ENCODE measurements at regions not wholly inside any gene's neighbourhood (a gene's known extent, or its start where the extent isn't known, plus 50 kb on each side); places are given as distances from the start of the nearest gene placed in this dataset.
"Not testable (repeated sequence)": the region's sequence is repeated elsewhere in the genome, so short reads cannot be mapped to it uniquely, and the experiment has no call there.

GRCh38 chr6:3919130-3919628 lies 70.0 kb downstream of the FAM50B start:
- intact Hi-C loops (cut with DNase I): no loop called here
- DNase-seq (ENCODE audit: low spot score): no peak

- no peak for DNase-seq (ENCODE audit: low spot score)
- intact Hi-C loops (cut with DNase I): no loop called here
Measured at GRCh38 chr6:3919849-3920248, 70.7 kb downstream of the FAM50B start.

GRCh38 chr6:3920321-3920720 lies 71.1 kb downstream of the FAM50B start:
- DNase-seq (ENCODE audit: low spot score): no peak
- intact Hi-C loops (cut with DNase I): no loop called here

GRCh38 chr6:3921663-3922062 lies 72.5 kb downstream of the FAM50B start:
- no peak for DNase-seq (ENCODE audit: low spot score)
- intact Hi-C loops (cut with DNase I): no loop called here

GRCh38 chr6:3922619-3923018 lies 73.4 kb downstream of the FAM50B start:
- DNase-seq (ENCODE audit: low spot score): not testable (repeated sequence)

GRCh38 chr6:3925223-3926149 lies 76.3 kb downstream of the FAM50B start:
- intact Hi-C loops (cut with DNase I): not testable (repeated sequence)

More at GRCh38 chr6:3922619-3923018, 73.4 kb downstream of the FAM50B start:
- intact Hi-C loops (cut with DNase I): not testable (repeated sequence)

GRCh38 chr6:3926150-3926482 lies 76.9 kb downstream of the FAM50B start:
- DNase-seq (ENCODE audit: low spot score): no peak
- intact Hi-C loops (cut with DNase I): no loop called here

More at GRCh38 chr6:3925223-3926149, 76.3 kb downstream of the FAM50B start:
- not testable (repeated sequence) for DNase-seq (ENCODE audit: low spot score)

- no peak for DNase-seq (ENCODE audit: low spot score)
- intact Hi-C loops (cut with DNase I): no loop called here
Measured at GRCh38 chr6:3928111-3928510, 78.9 kb downstream of the FAM50B start.

GRCh38 chr6:3929281-3929798 lies 80.2 kb downstream of the FAM50B start:
- peak; percentile 88 for DNase-seq (ENCODE audit: low spot score)
- intact Hi-C loops (cut with DNase I): no loop called here

GRCh38 chr6:3937438-3937837 lies 88.3 kb downstream of the FAM50B start:
- intact Hi-C loops (cut with DNase I): no loop called here
- DNase-seq (ENCODE audit: low spot score): no peak

- intact Hi-C loops (cut with DNase I): no loop called here
- DNase-seq (ENCODE audit: low spot score): no peak
Measured at GRCh38 chr6:3938715-3939367, 89.7 kb downstream of the FAM50B start.

- no peak for DNase-seq (ENCODE audit: low spot score)
- intact Hi-C loops (cut with DNase I): no loop called here
Measured at GRCh38 chr6:3939368-3939958, 90.3 kb downstream of the FAM50B start.

GRCh38 chr6:3939964-3940363 lies 90.8 kb downstream of the FAM50B start:
- DNase-seq (ENCODE audit: low spot score): no peak
- intact Hi-C loops (cut with DNase I): no loop called here

- no peak for DNase-seq (ENCODE audit: low spot score)
- intact Hi-C loops (cut with DNase I): no loop called here
Measured at GRCh38 chr6:3940703-3941102, 91.5 kb downstream of the FAM50B start.

GRCh38 chr6:3943331-3943765 lies 94.2 kb downstream of the FAM50B start:
- no peak for DNase-seq (ENCODE audit: low spot score)
- intact Hi-C loops (cut with DNase I): no loop called here

GRCh38 chr6:3944246-3944645 lies 95.1 kb downstream of the FAM50B start:
- intact Hi-C loops (cut with DNase I): no loop called here
- DNase-seq (ENCODE audit: low spot score): no peak

GRCh38 chr6:3946778-3947177 lies 97.6 kb downstream of the FAM50B start:
- no peak for DNase-seq (ENCODE audit: low spot score)
- intact Hi-C loops (cut with DNase I): no loop called here

- intact Hi-C loops (cut with DNase I): no loop called here
- DNase-seq (ENCODE audit: low spot score): no peak
Measured at GRCh38 chr6:3948866-3949265, 99.7 kb downstream of the FAM50B start.

- intact Hi-C loops (cut with DNase I): no loop called here
- DNase-seq (ENCODE audit: low spot score): no peak
Measured at GRCh38 chr6:3949521-3949920, 100.3 kb downstream of the FAM50B start.

- intact Hi-C loops (cut with DNase I): no loop called here
- no peak for DNase-seq (ENCODE audit: low spot score)
Measured at GRCh38 chr6:3956054-3956453, 106.9 kb downstream of the FAM50B start.
